GM18517 (cell line): ENCODE measurements at regions not wholly inside any gene's neighbourhood (a gene's known extent, or its start where the extent isn't known, plus 50 kb on each side); places are given as distances from the start of the nearest gene placed in this dataset.

Source experiments
- ATAC-seq: cut with Tn5 transposase; IDR thresholded peaks from one replicate; pipeline ENCODE4 v1.9.1; 2021; ENCODE audit warnings: mild to moderate bottlenecking, moderate library complexity; ENCODE audit not compliant: unreplicated experiment

- no peak for ATAC-seq
These were observed 274.7 kb upstream of the SNX7 start for GRCh38 chr1:98386675-98387440.

- ATAC-seq, result no peak
These were observed 275.9 kb upstream of the SNX7 start for GRCh38 chr1:98385652-98386051.

- ATAC-seq, result no peak
These were observed 276.9 kb upstream of the SNX7 start for GRCh38 chr1:98384461-98385141.

- ATAC-seq, result no peak
These were observed 278.4 kb upstream of the SNX7 start for GRCh38 chr1:98382986-98383740.

GRCh38 chr1:98382586-98382985 lies 278.9 kb upstream of the SNX7 start:
- ATAC-seq, result no peak

GRCh38 chr1:98374098-98374497 lies 287.4 kb upstream of the SNX7 start:
- no peak for ATAC-seq

GRCh38 chr1:98373056-98373455 lies 288.5 kb upstream of the SNX7 start:
- no peak for ATAC-seq

GRCh38 chr1:98371764-98372163 lies 289.8 kb upstream of the SNX7 start:
- ATAC-seq, result no peak

GRCh38 chr1:98369463-98369862 lies 292.1 kb upstream of the SNX7 start:
- no peak for ATAC-seq

GRCh38 chr1:98368995-98369394 lies 292.5 kb upstream of the SNX7 start:
- no peak for ATAC-seq

GRCh38 chr1:98367426-98367825 lies 294.1 kb upstream of the SNX7 start:
- no peak for ATAC-seq

- ATAC-seq, result no peak
These were observed 295.2 kb upstream of the SNX7 start for GRCh38 chr1:98366343-98366742.

- ATAC-seq, result no peak
These were observed 297.0 kb upstream of the SNX7 start for GRCh38 chr1:98364544-98364943.

- no peak for ATAC-seq
These were observed 300.7 kb upstream of the SNX7 start for GRCh38 chr1:98360864-98361263.

GRCh38 chr1:98355656-98356383 lies 305.7 kb upstream of the SNX7 start:
- no peak for ATAC-seq

GRCh38 chr1:98352378-98352777 lies 309.1 kb upstream of the SNX7 start:
- no peak for ATAC-seq

GRCh38 chr1:98351561-98351960 lies 310.0 kb upstream of the SNX7 start:
- no peak for ATAC-seq

- ATAC-seq, result no peak
These were observed 316.1 kb upstream of the SNX7 start for GRCh38 chr1:98345417-98345816.

- no peak for ATAC-seq
These were observed 316.8 kb upstream of the SNX7 start for GRCh38 chr1:98344731-98345130.

- ATAC-seq, result no peak
These were observed 319.0 kb upstream of the SNX7 start for GRCh38 chr1:98342566-98342965.

- ATAC-seq, result no peak
These were observed 321.0 kb upstream of the SNX7 start for GRCh38 chr1:98340511-98340910.
